Activated CD8-positive, alpha-beta T cell treated with anti-CD3 and anti-CD28 coated beads for 36 hours (primary cell): ENCODE measurements at regions not wholly inside any gene's neighbourhood (a gene's known extent, or its start where the extent isn't known, plus 50 kb on each side); places are given as distances from the start of the nearest gene placed in this dataset.

Experiments
- ATAC-seq: fragments of 200-7000 bp; cut with Tn5 transposase; one replicate; pipeline ENCODE4 v1.10.0; 2021; ENCODE audit warnings: mild to moderate bottlenecking, moderate library complexity
- CTCF ChIA-PET: fragments of 350-600 bp; sonication (Branson Sonifier 250); formaldehyde crosslinking; loops from one replicate; lab custom pipeline; 2021; ENCODE audit warnings: antibody characterized with exemption; lab: Charles Lee
- POLR2A ChIA-PET: fragments of 350-600 bp; sonication (Branson Sonifier 250); formaldehyde crosslinking; loops from one replicate; lab custom pipeline; 2021; ENCODE audit warnings: antibody characterized with exemption; lab: Charles Lee
- DNase-seq: peaks from one replicate; pipeline ENCODE4 v3.0.0-alpha.2; 2020
- H3K27ac Mint-ChIP-seq: one replicate; pipeline ENCODE4 v1.8.0; 2021; ENCODE audit warnings: mild to moderate bottlenecking, mixed read lengths
- H3K27me3 Mint-ChIP-seq: one replicate; pipeline ENCODE4 v1.8.0; 2021; ENCODE audit warnings: mixed read lengths
- H3K36me3 Mint-ChIP-seq: one replicate; pipeline ENCODE4 v1.8.0; 2021; ENCODE audit warnings: low read depth, mixed read lengths
- H3K4me1 Mint-ChIP-seq: one replicate; pipeline ENCODE4 v1.8.0; 2021; ENCODE audit warnings: low read depth, mixed read lengths
- H3K4me3 Mint-ChIP-seq: one replicate; pipeline ENCODE4 v1.8.0; 2021; ENCODE audit warnings: mild to moderate bottlenecking, moderate library complexity, mixed read lengths
- H3K9me3 Mint-ChIP-seq: one replicate; pipeline ENCODE4 v1.8.0; 2021; ENCODE audit warnings: mixed read lengths
- intact Hi-C: fragments of 100-400 bp; cut with micrococcal nuclease; formaldehyde crosslinking; loops from one replicate; pipeline ENCODE4 v1.10.0; 2022
- TF ChIP-seq, protein P1 (sequence below): fragments of 200-600 bp; IDR thresholded peaks from one replicate; pipeline ENCODE4 v1.8.0; 2022; ENCODE audit warnings: antibody characterized with exemption, mild to moderate bottlenecking

DNA sequence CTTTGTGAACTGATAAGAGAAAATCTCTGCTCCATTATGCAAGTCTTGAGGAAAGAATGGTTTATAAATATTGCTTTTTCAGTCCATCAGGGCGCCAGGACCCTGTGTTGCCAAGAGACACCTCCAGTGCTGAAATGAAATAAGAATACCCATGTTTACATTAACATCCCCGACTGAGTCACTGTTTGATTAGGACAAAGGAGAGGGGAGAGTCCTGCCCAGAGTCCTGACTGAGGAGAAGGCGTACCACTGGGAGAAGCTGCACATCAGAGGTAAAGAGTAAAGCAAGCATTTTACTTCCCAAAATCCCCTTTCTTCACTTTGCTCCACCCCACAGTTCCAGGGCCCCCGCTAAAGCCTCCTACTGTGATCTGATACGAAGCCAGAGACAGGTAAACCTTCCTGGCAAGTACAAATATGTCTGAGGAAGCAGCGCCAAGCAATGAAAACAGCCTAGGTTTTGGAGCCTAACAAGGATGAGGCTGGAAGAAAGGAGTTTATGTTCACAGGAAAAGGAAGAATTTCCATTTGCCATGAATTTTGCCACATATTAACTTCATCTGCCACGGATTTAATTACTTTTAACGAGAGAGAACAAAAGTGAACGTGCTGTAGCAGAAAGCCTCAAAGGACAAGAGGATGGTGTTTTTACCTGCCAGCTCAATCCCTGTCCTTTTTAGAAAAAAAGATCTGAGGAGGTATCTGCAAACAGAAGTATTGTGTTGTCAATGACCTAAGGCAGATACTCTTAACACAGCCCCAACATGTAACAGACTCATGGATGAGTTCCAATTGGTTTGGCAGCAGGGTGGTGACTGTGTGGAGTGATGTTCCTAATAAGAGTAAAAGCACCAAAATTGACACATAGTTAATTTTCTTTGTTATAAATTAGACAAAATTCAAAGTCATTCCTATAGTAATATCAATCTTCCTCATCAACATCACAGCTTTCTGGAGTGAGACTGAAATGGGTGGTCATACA, 209.4 kb upstream of the TLE4 start:
- ATAC-seq (no peak), DNase-seq (no peak)
- peaks cover 12% of the 10 kb centered on the region for H3K27me3 Mint-ChIP-seq
- CTCF ChIA-PET: no interaction called here
- peaks cover 1% of the 10 kb centered on the region for H3K4me1 Mint-ChIP-seq
- H3K27ac Mint-ChIP-seq: no peak overlapping the region
- POLR2A ChIA-PET: no interaction called here
- intact Hi-C loops: no loop called here
- no peak overlapping the region for H3K4me3 Mint-ChIP-seq
- H3K36me3 Mint-ChIP-seq: no peaks in the 10 kb centered on the region
- H3K9me3 Mint-ChIP-seq: no peaks in the 10 kb centered on the region
- TF ChIP-seq, protein P1, sequence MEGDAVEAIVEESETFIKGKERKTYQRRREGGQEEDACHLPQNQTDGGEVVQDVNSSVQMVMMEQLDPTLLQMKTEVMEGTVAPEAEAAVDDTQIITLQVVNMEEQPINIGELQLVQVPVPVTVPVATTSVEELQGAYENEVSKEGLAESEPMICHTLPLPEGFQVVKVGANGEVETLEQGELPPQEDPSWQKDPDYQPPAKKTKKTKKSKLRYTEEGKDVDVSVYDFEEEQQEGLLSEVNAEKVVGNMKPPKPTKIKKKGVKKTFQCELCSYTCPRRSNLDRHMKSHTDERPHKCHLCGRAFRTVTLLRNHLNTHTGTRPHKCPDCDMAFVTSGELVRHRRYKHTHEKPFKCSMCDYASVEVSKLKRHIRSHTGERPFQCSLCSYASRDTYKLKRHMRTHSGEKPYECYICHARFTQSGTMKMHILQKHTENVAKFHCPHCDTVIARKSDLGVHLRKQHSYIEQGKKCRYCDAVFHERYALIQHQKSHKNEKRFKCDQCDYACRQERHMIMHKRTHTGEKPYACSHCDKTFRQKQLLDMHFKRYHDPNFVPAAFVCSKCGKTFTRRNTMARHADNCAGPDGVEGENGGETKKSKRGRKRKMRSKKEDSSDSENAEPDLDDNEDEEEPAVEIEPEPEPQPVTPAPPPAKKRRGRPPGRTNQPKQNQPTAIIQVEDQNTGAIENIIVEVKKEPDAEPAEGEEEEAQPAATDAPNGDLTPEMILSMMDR: no peak

DNA sequence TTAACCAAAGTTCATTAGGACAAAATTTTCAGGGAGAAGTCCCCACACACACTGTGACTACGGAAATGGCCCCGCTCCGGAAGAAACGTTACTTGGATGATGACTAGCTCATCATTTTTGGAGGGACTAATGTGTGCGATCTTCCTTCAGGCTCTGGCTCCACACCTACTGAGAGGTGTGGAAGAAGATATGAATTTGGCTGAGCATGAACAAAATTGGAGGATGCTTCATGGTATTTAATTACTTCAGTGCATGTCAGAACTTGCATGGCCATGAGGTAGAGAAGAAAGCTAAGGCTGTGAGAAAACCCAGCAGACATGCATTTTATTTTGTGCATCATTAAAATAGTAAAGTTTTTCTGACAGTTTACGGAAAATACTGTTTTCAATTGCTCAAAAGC, 202.1 kb upstream of the TLE4 start:
- TF ChIP-seq, protein P1: no peak
- Mint-ChIP-seq H3K9me3 (no peaks in the 10 kb centered on the region), H3K4me3 (no peak overlapping the region), H3K4me1 (no peaks in the 10 kb centered on the region), H3K36me3 (no peaks in the 10 kb centered on the region), H3K27me3 (peaks cover 4% of the 10 kb centered on the region), H3K27ac (no peak overlapping the region)
- ATAC-seq (no peak), DNase-seq (no peak)
- ChIA-PET POLR2A (no interaction called here), CTCF (interaction anchor here (1.1 kb wide), 1 partner anchor 91 kb away, joined by 3 read pairs; no protein-coding TSS in a partner anchor)
- intact Hi-C loops: no loop called here

DNA sequence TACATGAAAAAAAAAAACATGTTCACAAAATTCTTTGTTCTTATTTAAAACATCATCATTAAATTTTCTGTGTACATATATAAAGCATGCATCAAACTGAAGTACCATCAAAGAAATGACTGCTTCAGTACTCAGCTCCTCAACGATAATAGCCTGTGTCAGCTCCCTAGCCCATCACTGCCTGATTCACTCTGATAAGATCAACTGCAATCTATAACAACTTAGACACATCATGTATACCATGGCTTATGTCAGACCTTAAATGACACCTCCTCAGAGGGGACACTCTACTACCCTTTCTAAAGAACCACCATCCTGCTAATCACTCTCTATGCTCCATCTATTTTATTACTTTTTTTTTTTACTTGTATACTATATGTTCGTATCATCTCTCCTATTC, 200.5 kb upstream of the TLE4 start:
- no peaks in the 10 kb centered on the region for H3K9me3 Mint-ChIP-seq
- no peak overlapping the region for H3K4me3 Mint-ChIP-seq
- intact Hi-C loops: no loop called here
- no peak for DNase-seq
- H3K27ac Mint-ChIP-seq: no peak overlapping the region
- H3K36me3 Mint-ChIP-seq: no peaks in the 10 kb centered on the region
- no peak for ATAC-seq
- ChIA-PET POLR2A (no interaction called here), CTCF (no interaction called here)
- TF ChIP-seq, protein P1: no peak
- H3K27me3 Mint-ChIP-seq: peaks cover 4% of the 10 kb centered on the region
- no peaks in the 10 kb centered on the region for H3K4me1 Mint-ChIP-seq

DNA sequence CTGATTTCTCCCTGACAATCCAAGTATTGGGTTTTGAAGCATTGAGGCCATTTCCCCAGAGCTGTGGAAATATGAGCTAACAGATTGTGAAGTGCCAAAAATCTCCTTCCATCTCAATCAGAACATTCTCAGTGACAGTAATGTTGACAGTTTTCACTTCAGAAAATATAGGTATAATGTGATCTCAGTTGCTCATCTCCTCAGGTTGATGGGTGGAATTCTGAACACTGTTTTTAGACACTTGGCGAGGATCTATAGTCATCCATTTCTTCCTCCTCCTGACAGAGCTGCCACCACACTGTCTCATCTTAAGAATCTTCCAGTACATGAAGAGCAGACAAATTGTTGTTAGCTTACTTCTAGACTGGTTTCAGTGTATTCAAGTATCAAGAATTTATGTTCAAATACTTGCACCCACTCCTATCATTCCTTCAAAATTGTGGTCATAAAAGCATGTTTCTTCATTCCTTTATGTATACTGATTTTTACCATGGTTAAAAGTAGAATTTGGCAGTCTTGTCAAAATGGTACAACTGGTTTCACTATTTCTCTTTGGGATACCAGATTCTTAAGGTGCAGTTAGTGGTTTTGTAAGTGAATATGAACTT, 199.7 kb upstream of the TLE4 start:
- no peaks in the 10 kb centered on the region for H3K4me1 Mint-ChIP-seq
- CTCF ChIA-PET: no interaction called here
- no peaks in the 10 kb centered on the region for H3K36me3 Mint-ChIP-seq
- no peaks in the 10 kb centered on the region for H3K9me3 Mint-ChIP-seq
- intact Hi-C loops: no loop called here
- POLR2A ChIA-PET: no interaction called here
- TF ChIP-seq, protein P1: no peak
- DNase-seq (no peak), ATAC-seq (no peak)
- H3K4me3 Mint-ChIP-seq: no peak overlapping the region
- H3K27ac Mint-ChIP-seq: no peak overlapping the region
- peaks cover 4% of the 10 kb centered on the region for H3K27me3 Mint-ChIP-seq

DNA sequence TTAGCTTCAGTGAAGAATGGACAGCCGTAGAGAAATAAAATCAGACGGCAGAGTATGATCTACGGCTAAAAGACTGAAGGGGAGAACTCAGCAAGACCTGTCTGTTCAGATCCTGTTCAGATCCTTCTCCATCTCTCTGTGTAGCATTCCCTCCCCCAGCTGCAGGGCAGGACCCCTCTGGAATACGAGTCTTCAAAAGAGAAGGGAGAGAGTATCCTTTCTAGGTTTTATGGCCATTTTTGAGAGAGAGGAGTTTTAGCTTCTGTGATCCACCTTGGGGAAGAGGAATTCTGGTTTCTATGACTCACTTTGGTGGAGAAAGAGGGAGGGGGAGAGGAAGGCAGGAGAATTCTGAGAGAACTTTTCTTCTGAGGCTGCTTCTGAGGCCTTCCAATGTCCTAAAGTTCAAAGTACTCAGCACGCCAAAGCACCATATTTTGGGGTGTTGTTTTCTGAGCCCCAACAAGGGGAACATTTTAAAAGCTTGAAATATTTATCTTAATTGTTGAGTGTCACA, 194.4 kb upstream of the TLE4 start:
- no peak overlapping the region for H3K27ac Mint-ChIP-seq
- intact Hi-C loops: no loop called here
- no peak overlapping the region for H3K4me3 Mint-ChIP-seq
- DNase-seq (no peak), ATAC-seq (no peak)
- H3K36me3 Mint-ChIP-seq: no peaks in the 10 kb centered on the region
- TF ChIP-seq, protein P1: no peak
- CTCF ChIA-PET: no interaction called here
- peaks cover 4% of the 10 kb centered on the region for H3K27me3 Mint-ChIP-seq
- H3K4me1 Mint-ChIP-seq: no peaks in the 10 kb centered on the region
- POLR2A ChIA-PET: interaction anchor here (1.0 kb wide), 1 partner anchor 194 kb away, joined by 3 read pairs; the partner anchor contains the start of gene TLE4
- peaks cover 3% of the 10 kb centered on the region for H3K9me3 Mint-ChIP-seq
